ENCODE measurements at regions not wholly inside any gene's neighbourhood (a gene's known extent, or its start where the extent isn't known, plus 50 kb on each side); places are given as distances from the start of the nearest gene placed in this dataset.

- Histone ChIP-seq H3K9ac (ENCODE audit: low read depth, low read length) (no peak overlapping the region), H3K27me3 (ENCODE audit: control insufficient read depth, insufficient read depth, low read length) (no peaks in the 10 kb centered on the region), H3K9me3 (ENCODE audit: control insufficient read depth, insufficient read depth, low read length) (no peaks in the 10 kb centered on the region)
Observed at GRCh38 chr6:92945799-92946198, 473.6 kb downstream of the EPHA7 start.

GRCh38 chr6:92944132-92944531 is 475.2 kb downstream of the EPHA7 start:
- H3K36me3 ChIP-seq (ENCODE audit: control insufficient read depth, insufficient read depth, low read length), result no peaks in the 10 kb centered on the region
- H3K4me3 ChIP-seq (ENCODE audit: low read depth, low read length), result no peak overlapping the region
- no peaks in the 10 kb centered on the region for H3K27me3 ChIP-seq (ENCODE audit: control insufficient read depth, insufficient read depth, low read length)
- H3K9me3 ChIP-seq (ENCODE audit: control insufficient read depth, insufficient read depth, low read length), result no peaks in the 10 kb centered on the region
- H3K4me1 ChIP-seq (ENCODE audit: control insufficient read depth, insufficient read depth, low read length), result no peaks in the 10 kb centered on the region
- H3K27ac ChIP-seq (ENCODE audit: low read depth, low read length), result no peak overlapping the region
- H3K9ac ChIP-seq (ENCODE audit: low read depth, low read length), result no peak overlapping the region

More at GRCh38 chr6:92945799-92946198, 473.6 kb downstream of the EPHA7 start:
- Histone ChIP-seq H3K4me3 (ENCODE audit: low read depth, low read length) (no peak overlapping the region), H3K4me1 (ENCODE audit: control insufficient read depth, insufficient read depth, low read length) (no peaks in the 10 kb centered on the region), H3K27ac (ENCODE audit: low read depth, low read length) (no peak overlapping the region), H3K36me3 (ENCODE audit: control insufficient read depth, insufficient read depth, low read length) (no peaks in the 10 kb centered on the region)

GRCh38 chr6:92942549-92942948 is 476.8 kb downstream of the EPHA7 start:
- no peak overlapping the region for H3K27ac ChIP-seq (ENCODE audit: low read depth, low read length)
- no peaks in the 10 kb centered on the region for H3K36me3 ChIP-seq (ENCODE audit: control insufficient read depth, insufficient read depth, low read length)

GRCh38 chr6:92934625-92935024 is 484.7 kb downstream of the EPHA7 start:
- H3K4me1 ChIP-seq (ENCODE audit: control insufficient read depth, insufficient read depth, low read length), result no peaks in the 10 kb centered on the region
- H3K27ac ChIP-seq (ENCODE audit: low read depth, low read length), result no peak overlapping the region
- H3K9me3 ChIP-seq (ENCODE audit: control insufficient read depth, insufficient read depth, low read length), result 0 out of 2 replicates have a peak, but pooled peaks cover 4% of the 10 kb centered on the region
- H3K9ac ChIP-seq (ENCODE audit: low read depth, low read length), result no peak overlapping the region
- no peaks in the 10 kb centered on the region for H3K36me3 ChIP-seq (ENCODE audit: control insufficient read depth, insufficient read depth, low read length)
- no peaks in the 10 kb centered on the region for H3K27me3 ChIP-seq (ENCODE audit: control insufficient read depth, insufficient read depth, low read length)
- no peak overlapping the region for H3K4me3 ChIP-seq (ENCODE audit: low read depth, low read length)

More at GRCh38 chr6:92942549-92942948, 476.8 kb downstream of the EPHA7 start:
- Histone ChIP-seq H3K9me3 (ENCODE audit: control insufficient read depth, insufficient read depth, low read length) (no peaks in the 10 kb centered on the region), H3K27me3 (ENCODE audit: control insufficient read depth, insufficient read depth, low read length) (no peaks in the 10 kb centered on the region), H3K9ac (ENCODE audit: low read depth, low read length) (no peak overlapping the region), H3K4me3 (ENCODE audit: low read depth, low read length) (no peak overlapping the region), H3K4me1 (ENCODE audit: control insufficient read depth, insufficient read depth, low read length) (no peaks in the 10 kb centered on the region)

- H3K27me3 ChIP-seq (ENCODE audit: control insufficient read depth, insufficient read depth, low read length), result no peaks in the 10 kb centered on the region
- H3K9ac ChIP-seq (ENCODE audit: low read depth, low read length), result no peak overlapping the region
- no peak overlapping the region for H3K27ac ChIP-seq (ENCODE audit: low read depth, low read length)
- no peak overlapping the region for H3K4me3 ChIP-seq (ENCODE audit: low read depth, low read length)
- 0 out of 2 replicates have a peak, but pooled peaks cover 4% of the 10 kb centered on the region for H3K9me3 ChIP-seq (ENCODE audit: control insufficient read depth, insufficient read depth, low read length)
- H3K4me1 ChIP-seq (ENCODE audit: control insufficient read depth, insufficient read depth, low read length), result no peaks in the 10 kb centered on the region
- no peaks in the 10 kb centered on the region for H3K36me3 ChIP-seq (ENCODE audit: control insufficient read depth, insufficient read depth, low read length)
Observed at GRCh38 chr6:92930171-92930570, 489.2 kb downstream of the EPHA7 start.

GRCh38 chr6:92922216-92922806 is 497.0 kb downstream of the EPHA7 start:
- H3K27me3 ChIP-seq (ENCODE audit: control insufficient read depth, insufficient read depth, low read length), result no peaks in the 10 kb centered on the region
- H3K9me3 ChIP-seq (ENCODE audit: control insufficient read depth, insufficient read depth, low read length), result no peaks in the 10 kb centered on the region
- no peaks in the 10 kb centered on the region for H3K36me3 ChIP-seq (ENCODE audit: control insufficient read depth, insufficient read depth, low read length)
- peaks cover 8% of the 10 kb centered on the region; the same call in 1 of the 2 replicates for H3K4me1 ChIP-seq (ENCODE audit: control insufficient read depth, insufficient read depth, low read length)
- H3K9ac ChIP-seq (ENCODE audit: low read depth, low read length), result no peak overlapping the region
- no peak overlapping the region for H3K27ac ChIP-seq (ENCODE audit: low read depth, low read length)
- no peak overlapping the region for H3K4me3 ChIP-seq (ENCODE audit: low read depth, low read length)

GRCh38 chr6:92915466-92915865 is 503.9 kb downstream of the EPHA7 start:
- Histone ChIP-seq H3K9me3 (ENCODE audit: control insufficient read depth, insufficient read depth, low read length) (no peaks in the 10 kb centered on the region), H3K27me3 (ENCODE audit: control insufficient read depth, insufficient read depth, low read length) (no peaks in the 10 kb centered on the region), H3K9ac (ENCODE audit: low read depth, low read length) (no peak overlapping the region; the same call in 1 of the 2 replicates), H3K27ac (ENCODE audit: low read depth, low read length) (no peak overlapping the region), H3K4me3 (ENCODE audit: low read depth, low read length) (no peak overlapping the region), H3K4me1 (ENCODE audit: control insufficient read depth, insufficient read depth, low read length) (peaks cover 12% of the 10 kb centered on the region), H3K36me3 (ENCODE audit: control insufficient read depth, insufficient read depth, low read length) (no peaks in the 10 kb centered on the region)

GRCh38 chr6:92911301-92911700 is 508.1 kb downstream of the EPHA7 start:
- no peak overlapping the region for H3K9ac ChIP-seq (ENCODE audit: low read depth, low read length)
- no peaks in the 10 kb centered on the region for H3K36me3 ChIP-seq (ENCODE audit: control insufficient read depth, insufficient read depth, low read length)
- no peaks in the 10 kb centered on the region for H3K9me3 ChIP-seq (ENCODE audit: control insufficient read depth, insufficient read depth, low read length)
- no peak overlapping the region for H3K4me3 ChIP-seq (ENCODE audit: low read depth, low read length)
- peaks cover 20% of the 10 kb centered on the region for H3K4me1 ChIP-seq (ENCODE audit: control insufficient read depth, insufficient read depth, low read length)
- no peak overlapping the region for H3K27ac ChIP-seq (ENCODE audit: low read depth, low read length)
- H3K27me3 ChIP-seq (ENCODE audit: control insufficient read depth, insufficient read depth, low read length), result no peaks in the 10 kb centered on the region

GRCh38 chr6:92910646-92911045 is 508.7 kb downstream of the EPHA7 start:
- Histone ChIP-seq H3K27ac (ENCODE audit: low read depth, low read length) (no peak overlapping the region), H3K9ac (ENCODE audit: low read depth, low read length) (no peak overlapping the region), H3K4me1 (ENCODE audit: control insufficient read depth, insufficient read depth, low read length) (peaks cover 13% of the 10 kb centered on the region), H3K9me3 (ENCODE audit: control insufficient read depth, insufficient read depth, low read length) (no peaks in the 10 kb centered on the region), H3K4me3 (ENCODE audit: low read depth, low read length) (no peak overlapping the region), H3K27me3 (ENCODE audit: control insufficient read depth, insufficient read depth, low read length) (no peaks in the 10 kb centered on the region), H3K36me3 (ENCODE audit: control insufficient read depth, insufficient read depth, low read length) (no peaks in the 10 kb centered on the region)

GRCh38 chr6:92906385-92906784 is 513.0 kb downstream of the EPHA7 start:
- Histone ChIP-seq H3K9me3 (ENCODE audit: control insufficient read depth, insufficient read depth, low read length) (no peaks in the 10 kb centered on the region), H3K9ac (ENCODE audit: low read depth, low read length) (no peak overlapping the region), H3K27ac (ENCODE audit: low read depth, low read length) (no peak overlapping the region), H3K27me3 (ENCODE audit: control insufficient read depth, insufficient read depth, low read length) (no peaks in the 10 kb centered on the region), H3K36me3 (ENCODE audit: control insufficient read depth, insufficient read depth, low read length) (no peaks in the 10 kb centered on the region), H3K4me1 (ENCODE audit: control insufficient read depth, insufficient read depth, low read length) (peaks cover 11% of the 10 kb centered on the region), H3K4me3 (ENCODE audit: low read depth, low read length) (no peak overlapping the region)

GRCh38 chr6:92893741-92894140 is 525.6 kb downstream of the EPHA7 start:
- H3K27ac ChIP-seq (ENCODE audit: low read depth, low read length), result no peak overlapping the region
- H3K27me3 ChIP-seq (ENCODE audit: control insufficient read depth, insufficient read depth, low read length), result no peaks in the 10 kb centered on the region
- H3K36me3 ChIP-seq (ENCODE audit: control insufficient read depth, insufficient read depth, low read length), result no peaks in the 10 kb centered on the region
- peaks cover 4% of the 10 kb centered on the region for H3K4me1 ChIP-seq (ENCODE audit: control insufficient read depth, insufficient read depth, low read length)
- no peaks in the 10 kb centered on the region for H3K9me3 ChIP-seq (ENCODE audit: control insufficient read depth, insufficient read depth, low read length)
- H3K4me3 ChIP-seq (ENCODE audit: low read depth, low read length), result no peak overlapping the region
- H3K9ac ChIP-seq (ENCODE audit: low read depth, low read length), result no peak overlapping the region

All from HUES48 (cell line).